ENCODE measurements at regions not wholly inside any gene's neighbourhood (a gene's known extent, or its start where the extent isn't known, plus 50 kb on each side); places are given as distances from the start of the nearest gene placed in this dataset.

- Histone ChIP-seq H3K27me3 (no peaks in the 10 kb centered on the region), H3K36me3 (no peaks in the 10 kb centered on the region), H3K9me3 (ENCODE audit: low read depth) (no peaks in the 10 kb centered on the region), H3K4me1 (ENCODE audit: low read depth) (no peaks in the 10 kb centered on the region), H3K4me3 (no peak overlapping the region), H3K27ac (no peak overlapping the region)
- TF ChIP-seq CTCF (IDR thresholded peaks at IDR 0.05; ENCODE audit: low read depth, low read length): no peak
- DNase-seq (ENCODE audit: low read depth in 1 of 2, low spot score in 1 of 2): no peak
These were observed 680.7 kb downstream of the GALC start for GRCh38 chr14:87312169-87312893.

DNA sequence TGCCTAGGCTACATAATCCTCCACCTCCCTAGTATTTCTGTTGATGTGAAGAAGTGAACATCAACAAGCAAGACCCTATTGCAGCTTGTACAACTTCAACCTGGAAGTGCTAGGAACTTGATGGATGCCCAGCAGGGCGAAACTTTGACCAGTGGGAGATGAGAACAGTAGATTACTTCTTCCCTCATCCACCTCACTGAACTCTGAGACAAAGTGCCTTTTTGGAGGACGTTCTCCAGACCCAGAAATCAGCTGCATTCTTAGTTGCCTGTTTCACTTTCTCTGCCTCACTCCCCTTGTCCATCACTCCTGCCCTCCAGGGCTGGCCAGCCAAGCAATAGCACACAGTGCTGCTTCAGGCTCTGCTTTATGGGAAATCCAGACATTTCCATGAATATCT is 683.4 kb downstream of the GALC start:
- Histone ChIP-seq H3K27ac (no peak overlapping the region), H3K4me3 (no peak overlapping the region), H3K4me1 (ENCODE audit: low read depth) (no peaks in the 10 kb centered on the region), H3K9me3 (ENCODE audit: low read depth) (no peaks in the 10 kb centered on the region), H3K36me3 (no peaks in the 10 kb centered on the region), H3K27me3 (no peaks in the 10 kb centered on the region)
- TF ChIP-seq CTCF (IDR thresholded peaks at IDR 0.05; ENCODE audit: low read depth, low read length): no peak
- no peak for DNase-seq (ENCODE audit: low read depth in 1 of 2, low spot score in 1 of 2)

GRCh38 chr14:87306409-87307168 is 686.4 kb downstream of the GALC start:
- no peak for TF ChIP-seq CTCF (IDR thresholded peaks at IDR 0.05; ENCODE audit: low read depth, low read length)
- Histone ChIP-seq H3K27me3 (no peaks in the 10 kb centered on the region), H3K9me3 (ENCODE audit: low read depth) (no peaks in the 10 kb centered on the region), H3K27ac (no peak overlapping the region), H3K4me3 (no peak overlapping the region), H3K36me3 (no peaks in the 10 kb centered on the region), H3K4me1 (ENCODE audit: low read depth) (no peaks in the 10 kb centered on the region)
- no peak for DNase-seq (ENCODE audit: low read depth in 1 of 2, low spot score in 1 of 2)

DNA sequence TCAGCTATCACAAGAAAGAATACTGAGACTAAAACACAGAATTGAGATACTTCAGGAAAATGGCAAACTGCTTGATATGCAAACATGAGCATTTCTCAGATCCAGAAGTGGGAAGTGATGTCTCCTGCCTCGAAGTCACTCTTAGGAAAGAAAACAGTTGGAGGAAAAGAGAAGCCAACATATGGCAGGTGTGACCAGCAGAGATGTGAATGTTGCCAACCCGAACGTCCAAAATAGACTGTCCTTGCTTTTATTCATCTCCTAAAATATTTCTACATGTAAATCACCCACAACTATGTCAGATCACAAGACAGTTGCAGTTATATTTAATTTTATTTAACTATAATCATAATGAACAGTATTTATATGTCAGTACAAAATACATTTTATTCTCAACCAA is 687.6 kb downstream of the GALC start:
- no peaks in the 10 kb centered on the region for H3K9me3 ChIP-seq (ENCODE audit: low read depth)
- H3K36me3 ChIP-seq: no peaks in the 10 kb centered on the region
- DNase-seq (ENCODE audit: low read depth in 1 of 2, low spot score in 1 of 2): no peak
- H3K27ac ChIP-seq: no peak overlapping the region
- no peaks in the 10 kb centered on the region for H3K27me3 ChIP-seq
- no peak for TF ChIP-seq CTCF (IDR thresholded peaks at IDR 0.05; ENCODE audit: low read depth, low read length)
- no peak overlapping the region for H3K4me3 ChIP-seq
- H3K4me1 ChIP-seq (ENCODE audit: low read depth): no peaks in the 10 kb centered on the region

- H3K9me3 ChIP-seq (ENCODE audit: low read depth): no peaks in the 10 kb centered on the region
- H3K4me3 ChIP-seq: no peak overlapping the region
- H3K27me3 ChIP-seq: no peaks in the 10 kb centered on the region
- no peaks in the 10 kb centered on the region for H3K4me1 ChIP-seq (ENCODE audit: low read depth)
- no peak for TF ChIP-seq CTCF (IDR thresholded peaks at IDR 0.05; ENCODE audit: low read depth, low read length)
- no peaks in the 10 kb centered on the region for H3K36me3 ChIP-seq
- H3K27ac ChIP-seq: no peak overlapping the region
- DNase-seq (ENCODE audit: low read depth in 1 of 2, low spot score in 1 of 2): no peak
These were observed 688.6 kb downstream of the GALC start for GRCh38 chr14:87304404-87304803.
